GM04503 (cell line): ENCODE measurements at regions not wholly inside any gene's neighbourhood (a gene's known extent, or its start where the extent isn't known, plus 50 kb on each side); places are given as distances from the start of the nearest gene placed in this dataset.

ENCODE experiments used
- DNase-seq: peaks from one replicate; pipeline ENCODE4 v3.0.0-alpha.2; 2012; ENCODE audit warnings: low read depth

- no peak for DNase-seq
Measured at GRCh38 chr4:132540797-132541196, 608.3 kb upstream of the PCDH10 start.

- DNase-seq: no peak
Measured at GRCh38 chr4:132542228-132542627, 606.9 kb upstream of the PCDH10 start.

GRCh38 chr4:132548463-132548862, 600.6 kb upstream of the PCDH10 start:
- DNase-seq: no peak

GRCh38 chr4:132556316-132556715, 592.8 kb upstream of the PCDH10 start:
- no peak for DNase-seq

GRCh38 chr4:132557660-132558059, 591.4 kb upstream of the PCDH10 start:
- no peak for DNase-seq

- no peak for DNase-seq
Measured at GRCh38 chr4:132564920-132565319, 584.2 kb upstream of the PCDH10 start.

GRCh38 chr4:132565542-132565941, 583.6 kb upstream of the PCDH10 start:
- DNase-seq: no peak

- DNase-seq: no peak
Measured at GRCh38 chr4:132572210-132572609, 576.9 kb upstream of the PCDH10 start.

GRCh38 chr4:132587626-132588025, 561.5 kb upstream of the PCDH10 start:
- no peak for DNase-seq

- no peak for DNase-seq
Measured at GRCh38 chr4:132592340-132592739, 556.8 kb upstream of the PCDH10 start.

- no peak for DNase-seq
Measured at GRCh38 chr4:132592850-132593249, 556.2 kb upstream of the PCDH10 start.

- no peak for DNase-seq
Measured at GRCh38 chr4:132593717-132594400, 555.2 kb upstream of the PCDH10 start.

- DNase-seq: no peak
Measured at GRCh38 chr4:132596186-132596585, 552.9 kb upstream of the PCDH10 start.

- DNase-seq: no peak
Measured at GRCh38 chr4:132605551-132605950, 543.5 kb upstream of the PCDH10 start.

- no peak for DNase-seq
Measured at GRCh38 chr4:132614682-132615081, 534.4 kb upstream of the PCDH10 start.

- no peak for DNase-seq
Measured at GRCh38 chr4:132619968-132620367, 529.1 kb upstream of the PCDH10 start.

GRCh38 chr4:132642016-132642817, 506.9 kb upstream of the PCDH10 start:
- no peak for DNase-seq

GRCh38 chr4:132646186-132646585, 502.9 kb upstream of the PCDH10 start:
- no peak for DNase-seq

GRCh38 chr4:132651196-132651595, 497.9 kb upstream of the PCDH10 start:
- no peak for DNase-seq

GRCh38 chr4:132660181-132660580, 488.9 kb upstream of the PCDH10 start:
- DNase-seq: no peak

- no peak for DNase-seq
Measured at GRCh38 chr4:132662456-132662855, 486.6 kb upstream of the PCDH10 start.

GRCh38 chr4:132669786-132670185, 479.3 kb upstream of the PCDH10 start:
- no peak for DNase-seq

- DNase-seq: no peak
Measured at GRCh38 chr4:132670557-132670956, 478.5 kb upstream of the PCDH10 start.

GRCh38 chr4:132683957-132684356, 465.1 kb upstream of the PCDH10 start:
- DNase-seq: no peak
